ENCODE measurements at regions not wholly inside any gene's neighbourhood (a gene's known extent, or its start where the extent isn't known, plus 50 kb on each side); places are given as distances from the start of the nearest gene placed in this dataset.
A peak's percentile ranks its signal among the peaks of the same experiment; 100 is the strongest.
"Not testable (repeated sequence)": the region's sequence is repeated elsewhere in the genome, so short reads cannot be mapped to it uniquely, and the experiment has no call there.

DNA sequence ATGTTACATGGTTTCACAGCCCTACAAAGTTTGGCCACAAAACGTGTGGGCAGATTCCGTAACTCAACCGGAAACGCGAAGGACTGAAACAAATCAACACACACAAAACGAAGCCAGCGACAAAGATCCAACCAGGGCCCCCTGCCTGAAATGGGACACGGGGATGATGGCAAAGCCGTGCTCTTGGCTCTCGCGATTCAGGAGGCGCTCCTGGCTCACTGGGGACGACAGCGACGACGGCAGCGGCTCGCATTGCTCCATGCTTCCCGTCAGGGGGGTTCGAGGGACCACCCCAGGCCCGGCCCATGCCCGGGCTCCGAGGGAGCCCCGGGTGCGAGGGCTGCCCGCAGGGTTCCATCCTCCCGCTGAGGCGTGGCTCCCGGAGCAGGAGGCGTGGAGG lies 4786.8 kb upstream of the OR11H1 start:
- Histone ChIP-seq H3K36me3 (no peaks in the 10 kb centered on the region), H3K27me3 (replicated peaks; ENCODE audit: insufficient read depth) (no peaks in the 10 kb centered on the region), H3K27ac (no peak overlapping the region), H3K9me3 (no peaks in the 10 kb centered on the region), H3K4me3 (no peak overlapping the region), H3K4me1 (ENCODE audit: control insufficient read depth in 1 of 2, low read depth in 2 of 2) (no peaks in the 10 kb centered on the region)
- DNase-seq (ENCODE audit: low spot score) (no peak), ATAC-seq (ENCODE audit: insufficient number of reproducible peaks, low FRiP score, low read depth) (no peak)
- TF ChIP-seq, protein P1, sequence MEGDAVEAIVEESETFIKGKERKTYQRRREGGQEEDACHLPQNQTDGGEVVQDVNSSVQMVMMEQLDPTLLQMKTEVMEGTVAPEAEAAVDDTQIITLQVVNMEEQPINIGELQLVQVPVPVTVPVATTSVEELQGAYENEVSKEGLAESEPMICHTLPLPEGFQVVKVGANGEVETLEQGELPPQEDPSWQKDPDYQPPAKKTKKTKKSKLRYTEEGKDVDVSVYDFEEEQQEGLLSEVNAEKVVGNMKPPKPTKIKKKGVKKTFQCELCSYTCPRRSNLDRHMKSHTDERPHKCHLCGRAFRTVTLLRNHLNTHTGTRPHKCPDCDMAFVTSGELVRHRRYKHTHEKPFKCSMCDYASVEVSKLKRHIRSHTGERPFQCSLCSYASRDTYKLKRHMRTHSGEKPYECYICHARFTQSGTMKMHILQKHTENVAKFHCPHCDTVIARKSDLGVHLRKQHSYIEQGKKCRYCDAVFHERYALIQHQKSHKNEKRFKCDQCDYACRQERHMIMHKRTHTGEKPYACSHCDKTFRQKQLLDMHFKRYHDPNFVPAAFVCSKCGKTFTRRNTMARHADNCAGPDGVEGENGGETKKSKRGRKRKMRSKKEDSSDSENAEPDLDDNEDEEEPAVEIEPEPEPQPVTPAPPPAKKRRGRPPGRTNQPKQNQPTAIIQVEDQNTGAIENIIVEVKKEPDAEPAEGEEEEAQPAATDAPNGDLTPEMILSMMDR (IDR thresholded peaks at IDR 0.05): no peak

GRCh38 chr22:10741776-10742630 lies 4786.0 kb upstream of the OR11H1 start:
- H3K27me3 ChIP-seq (replicated peaks; ENCODE audit: insufficient read depth); H3K4me1 ChIP-seq (ENCODE audit: control insufficient read depth in 1 of 2, low read depth in 2 of 2); H3K4me3 ChIP-seq; H3K9me3 ChIP-seq; DNase-seq (ENCODE audit: low spot score); ATAC-seq (ENCODE audit: insufficient number of reproducible peaks, low FRiP score, low read depth); H3K36me3 ChIP-seq; H3K27ac ChIP-seq: not testable (repeated sequence)

DNA sequence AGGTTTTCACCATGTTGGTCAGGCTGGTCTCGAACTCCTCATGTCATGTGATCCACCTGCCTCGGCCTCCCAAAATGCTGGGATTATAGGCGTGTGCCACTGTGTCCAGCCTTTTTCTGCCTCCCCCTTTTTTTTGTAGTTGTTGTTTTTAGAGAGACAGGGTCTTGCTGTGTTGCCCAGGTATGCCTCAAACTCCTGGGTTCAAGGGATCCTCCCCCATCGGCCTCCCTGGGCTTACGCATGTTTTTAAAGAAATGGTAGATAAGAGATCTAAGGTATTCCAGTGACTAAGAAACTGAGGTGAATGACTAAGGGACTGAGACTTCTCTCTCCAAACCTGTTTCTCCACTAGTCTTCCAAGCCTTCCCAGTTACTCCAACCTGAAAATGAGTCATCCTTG lies 4781.6 kb upstream of the OR11H1 start:
- not testable (repeated sequence) for ATAC-seq (ENCODE audit: insufficient number of reproducible peaks, low FRiP score, low read depth); H3K27ac ChIP-seq; DNase-seq (ENCODE audit: low spot score); H3K27me3 ChIP-seq (replicated peaks; ENCODE audit: insufficient read depth); H3K9me3 ChIP-seq; H3K36me3 ChIP-seq; H3K4me1 ChIP-seq (ENCODE audit: control insufficient read depth in 1 of 2, low read depth in 2 of 2); H3K4me3 ChIP-seq

DNA sequence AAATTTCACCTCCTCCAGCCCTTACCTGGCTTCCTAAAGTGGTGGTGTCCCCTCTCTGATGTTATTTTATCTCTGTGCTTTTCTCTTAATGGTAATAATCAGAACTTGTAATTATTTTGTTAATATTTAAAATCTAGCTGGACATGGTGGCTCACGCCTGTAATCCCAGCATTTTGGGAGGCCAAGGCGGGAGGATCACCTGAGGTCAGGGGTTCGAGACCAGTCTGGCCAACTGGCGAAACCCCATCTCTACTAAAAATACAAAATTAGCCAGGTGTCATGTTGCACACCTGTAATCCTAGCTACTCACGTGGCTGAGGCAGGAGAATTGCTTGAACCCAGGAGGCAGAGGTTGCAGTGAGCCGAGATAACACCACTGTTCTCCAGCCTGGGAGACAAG lies 4780.8 kb upstream of the OR11H1 start:
- H3K27me3 ChIP-seq (replicated peaks; ENCODE audit: insufficient read depth); DNase-seq (ENCODE audit: low spot score): not testable (repeated sequence)

GRCh38 chr22:10748751-10749150 lies 4779.2 kb upstream of the OR11H1 start:
- not testable (repeated sequence) for H3K4me3 ChIP-seq

More for the DNA sequence above, 4780.8 kb upstream of the OR11H1 start:
- not testable (repeated sequence) for H3K27ac ChIP-seq; H3K4me3 ChIP-seq; H3K9me3 ChIP-seq; H3K36me3 ChIP-seq; H3K4me1 ChIP-seq (ENCODE audit: control insufficient read depth in 1 of 2, low read depth in 2 of 2); ATAC-seq (ENCODE audit: insufficient number of reproducible peaks, low FRiP score, low read depth)

DNA sequence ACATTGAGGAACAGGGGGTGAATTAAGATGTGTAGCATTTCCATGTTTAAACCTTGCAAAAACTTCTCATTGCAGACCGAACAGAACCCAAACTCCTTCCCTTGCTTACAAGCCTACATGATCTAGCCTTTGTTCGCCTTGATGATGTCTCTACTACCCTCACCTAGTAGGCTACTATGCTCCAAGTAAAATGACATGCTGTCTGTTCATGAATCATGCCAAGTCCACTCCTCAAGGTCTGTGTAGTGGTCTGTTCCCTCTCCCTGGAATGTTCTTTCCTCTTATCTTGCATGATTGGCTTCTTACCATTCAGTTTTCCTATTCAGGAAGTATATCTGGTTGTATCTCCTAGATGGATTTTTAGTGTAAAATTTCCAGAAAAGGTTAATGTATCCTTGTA lies 4778.6 kb upstream of the OR11H1 start:
- H3K27ac ChIP-seq; H3K27me3 ChIP-seq (replicated peaks; ENCODE audit: insufficient read depth); DNase-seq (ENCODE audit: low spot score); H3K4me1 ChIP-seq (ENCODE audit: control insufficient read depth in 1 of 2, low read depth in 2 of 2); H3K9me3 ChIP-seq; H3K4me3 ChIP-seq; H3K36me3 ChIP-seq: not testable (repeated sequence)
- peak; percentile 25 for ATAC-seq (ENCODE audit: insufficient number of reproducible peaks, low FRiP score, low read depth)

More at GRCh38 chr22:10748751-10749150, 4779.2 kb upstream of the OR11H1 start:
- not testable (repeated sequence) for H3K27ac ChIP-seq; H3K27me3 ChIP-seq (replicated peaks; ENCODE audit: insufficient read depth); DNase-seq (ENCODE audit: low spot score); H3K36me3 ChIP-seq; ATAC-seq (ENCODE audit: insufficient number of reproducible peaks, low FRiP score, low read depth); H3K9me3 ChIP-seq; H3K4me1 ChIP-seq (ENCODE audit: control insufficient read depth in 1 of 2, low read depth in 2 of 2)

DNA sequence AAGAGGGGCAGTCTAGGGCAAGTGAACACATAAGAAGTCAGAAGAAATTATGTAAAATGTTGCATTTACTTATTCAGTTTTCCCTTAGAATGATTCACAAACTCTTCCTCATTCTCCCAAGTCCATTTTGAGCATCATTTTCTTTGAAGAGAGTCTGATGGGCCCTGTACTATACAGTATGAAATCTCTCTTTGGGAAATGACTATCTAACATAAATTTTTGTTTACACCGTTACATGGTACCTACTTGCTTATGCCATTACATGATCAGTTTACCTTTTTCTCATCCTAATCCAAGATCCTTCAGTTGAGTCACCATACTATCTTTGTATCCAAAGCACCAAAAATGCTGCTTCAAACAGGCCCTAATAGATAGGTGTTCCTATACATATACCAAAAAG lies 4774.4 kb upstream of the OR11H1 start:
- not testable (repeated sequence) for H3K4me1 ChIP-seq (ENCODE audit: control insufficient read depth in 1 of 2, low read depth in 2 of 2); DNase-seq (ENCODE audit: low spot score); H3K36me3 ChIP-seq; H3K27ac ChIP-seq; H3K27me3 ChIP-seq (replicated peaks; ENCODE audit: insufficient read depth); H3K4me3 ChIP-seq; H3K9me3 ChIP-seq; ATAC-seq (ENCODE audit: insufficient number of reproducible peaks, low FRiP score, low read depth)

- ATAC-seq (ENCODE audit: insufficient number of reproducible peaks, low FRiP score, low read depth); H3K27me3 ChIP-seq (replicated peaks; ENCODE audit: insufficient read depth); DNase-seq (ENCODE audit: low spot score): not testable (repeated sequence)
Measured at GRCh38 chr22:10755350-10755749, 4772.6 kb upstream of the OR11H1 start.

GRCh38 chr22:10760418-10760817 lies 4767.6 kb upstream of the OR11H1 start:
- H3K27ac ChIP-seq; H3K27me3 ChIP-seq (replicated peaks; ENCODE audit: insufficient read depth); H3K4me3 ChIP-seq; H3K4me1 ChIP-seq (ENCODE audit: control insufficient read depth in 1 of 2, low read depth in 2 of 2); H3K9me3 ChIP-seq; H3K36me3 ChIP-seq; DNase-seq (ENCODE audit: low spot score); ATAC-seq (ENCODE audit: insufficient number of reproducible peaks, low FRiP score, low read depth): not testable (repeated sequence)

More at GRCh38 chr22:10755350-10755749, 4772.6 kb upstream of the OR11H1 start:
- H3K4me3 ChIP-seq; H3K9me3 ChIP-seq; H3K36me3 ChIP-seq; H3K27ac ChIP-seq; H3K4me1 ChIP-seq (ENCODE audit: control insufficient read depth in 1 of 2, low read depth in 2 of 2): not testable (repeated sequence)

GRCh38 chr22:10766320-10766719 lies 4761.7 kb upstream of the OR11H1 start:
- not testable (repeated sequence) for H3K27ac ChIP-seq; H3K4me3 ChIP-seq; H3K36me3 ChIP-seq; H3K4me1 ChIP-seq (ENCODE audit: control insufficient read depth in 1 of 2, low read depth in 2 of 2); ATAC-seq (ENCODE audit: insufficient number of reproducible peaks, low FRiP score, low read depth); H3K9me3 ChIP-seq; DNase-seq (ENCODE audit: low spot score); H3K27me3 ChIP-seq (replicated peaks; ENCODE audit: insufficient read depth)

GRCh38 chr22:10768875-10769274 lies 4759.1 kb upstream of the OR11H1 start:
- not testable (repeated sequence) for H3K4me1 ChIP-seq (ENCODE audit: control insufficient read depth in 1 of 2, low read depth in 2 of 2); H3K27ac ChIP-seq; H3K4me3 ChIP-seq; DNase-seq (ENCODE audit: low spot score); ATAC-seq (ENCODE audit: insufficient number of reproducible peaks, low FRiP score, low read depth); H3K27me3 ChIP-seq (replicated peaks; ENCODE audit: insufficient read depth); H3K36me3 ChIP-seq; H3K9me3 ChIP-seq

GRCh38 chr22:10771744-10772143 lies 4756.2 kb upstream of the OR11H1 start:
- ATAC-seq (ENCODE audit: insufficient number of reproducible peaks, low FRiP score, low read depth); H3K27me3 ChIP-seq (replicated peaks; ENCODE audit: insufficient read depth); H3K4me3 ChIP-seq; H3K4me1 ChIP-seq (ENCODE audit: control insufficient read depth in 1 of 2, low read depth in 2 of 2); DNase-seq (ENCODE audit: low spot score); H3K36me3 ChIP-seq; H3K27ac ChIP-seq; H3K9me3 ChIP-seq: not testable (repeated sequence)
